ENCODE measurements at regions not wholly inside any gene's neighbourhood (a gene's known extent, or its start where the extent isn't known, plus 50 kb on each side); places are given as distances from the start of the nearest gene placed in this dataset.

DNA sequence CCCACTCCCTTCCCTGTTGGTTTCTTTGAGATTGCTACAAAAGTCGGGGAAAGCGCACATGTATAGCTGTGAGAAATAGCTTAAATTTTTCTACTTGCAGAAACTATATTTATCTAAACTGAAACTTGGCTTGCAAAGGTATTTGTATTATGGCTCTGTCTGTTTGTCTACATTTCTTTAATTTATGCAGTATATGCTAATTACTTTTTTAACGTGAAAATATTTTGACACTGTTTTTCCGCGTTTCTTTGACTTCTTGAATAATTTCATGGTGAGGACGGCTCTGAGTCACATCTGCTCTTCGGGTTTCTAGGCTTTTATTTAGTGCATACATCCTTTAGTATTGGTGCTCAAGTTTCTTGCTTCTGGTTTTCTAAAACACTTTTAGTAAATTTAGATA is 182.1 kb upstream of the ZRANB2 start:
- no peak for DNase-seq

DNA sequence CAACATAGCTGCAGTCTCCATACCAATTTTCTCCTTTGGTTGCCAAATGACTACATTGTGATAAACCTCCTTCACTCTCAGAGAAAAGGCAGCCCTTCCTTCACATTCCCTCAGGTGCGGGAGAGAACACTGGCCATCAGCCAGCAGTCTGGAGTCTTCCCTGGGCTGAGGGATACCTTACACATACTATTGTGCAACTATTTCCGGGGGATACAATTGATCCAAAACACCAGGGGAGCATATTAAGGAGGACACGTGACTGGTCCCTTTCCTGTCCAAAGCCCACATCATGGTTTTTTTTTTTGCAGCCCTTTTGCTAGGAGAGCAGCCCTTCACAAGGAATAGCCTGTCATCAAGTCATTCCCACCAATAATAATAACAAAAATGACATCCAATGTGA is 172.1 kb upstream of the ZRANB2 start:
- no peak for DNase-seq

DNA sequence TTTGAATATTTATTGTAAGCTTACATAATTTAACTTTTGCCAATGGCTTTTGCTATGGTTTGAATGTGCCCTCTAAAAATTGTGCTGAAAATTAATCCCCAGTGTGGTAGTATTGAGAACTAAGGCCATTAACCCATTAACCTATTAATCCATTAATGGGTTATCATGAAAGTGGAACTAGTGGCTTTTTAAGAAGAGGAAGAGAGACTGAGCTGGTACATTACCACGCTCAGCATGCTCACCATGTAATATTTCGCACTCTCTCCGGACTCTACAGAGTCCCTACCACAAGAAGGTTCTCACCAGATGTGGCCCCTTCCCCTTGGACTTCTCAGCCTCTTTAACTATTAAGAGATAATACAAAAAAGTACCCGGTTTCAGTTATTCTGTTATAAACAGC is 164.4 kb upstream of the ZRANB2 start:
- DNase-seq: no peak

- DNase-seq: no peak
Measured at GRCh38 chr1:71242239-71242638, 161.4 kb upstream of the ZRANB2 start.

DNA sequence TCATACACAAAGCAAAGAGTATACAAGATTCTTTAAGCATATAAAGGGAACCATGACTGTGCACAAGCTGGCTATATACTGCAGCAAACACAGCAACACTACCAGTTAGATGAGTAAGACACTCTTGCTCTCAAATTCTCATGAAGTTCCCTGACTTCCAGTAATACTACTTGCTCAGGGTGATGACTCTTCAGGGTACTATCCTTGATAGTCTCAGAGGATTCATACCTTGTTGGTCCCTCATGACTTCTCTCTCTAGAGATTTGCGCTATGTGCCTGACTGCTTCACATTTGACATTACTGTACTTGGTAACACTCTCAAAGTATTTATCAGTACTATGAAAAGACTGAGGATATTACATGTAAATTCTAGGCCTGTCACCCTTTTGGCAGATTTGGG is 159.8 kb upstream of the ZRANB2 start:
- DNase-seq: no peak

DNA sequence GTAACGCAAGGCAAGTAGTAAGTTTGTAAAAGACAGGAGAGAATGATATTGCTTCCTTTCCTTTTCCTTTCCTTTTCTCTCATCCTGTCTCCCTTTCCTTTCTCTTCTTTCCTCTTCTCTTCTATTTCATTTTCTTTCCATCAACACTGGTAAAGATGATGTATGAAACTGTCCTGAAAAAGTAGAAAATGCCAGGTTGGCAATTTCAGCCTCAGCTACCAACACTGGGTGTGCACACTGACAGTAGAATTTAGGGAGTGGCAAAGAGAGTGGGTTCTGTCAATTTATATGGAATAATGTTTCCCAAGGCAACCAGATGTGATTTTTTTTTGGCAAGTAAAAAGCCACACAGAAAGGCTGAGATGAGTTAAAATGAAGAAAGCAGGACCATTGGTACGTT is 155.7 kb upstream of the ZRANB2 start:
- DNase-seq: no peak

DNA sequence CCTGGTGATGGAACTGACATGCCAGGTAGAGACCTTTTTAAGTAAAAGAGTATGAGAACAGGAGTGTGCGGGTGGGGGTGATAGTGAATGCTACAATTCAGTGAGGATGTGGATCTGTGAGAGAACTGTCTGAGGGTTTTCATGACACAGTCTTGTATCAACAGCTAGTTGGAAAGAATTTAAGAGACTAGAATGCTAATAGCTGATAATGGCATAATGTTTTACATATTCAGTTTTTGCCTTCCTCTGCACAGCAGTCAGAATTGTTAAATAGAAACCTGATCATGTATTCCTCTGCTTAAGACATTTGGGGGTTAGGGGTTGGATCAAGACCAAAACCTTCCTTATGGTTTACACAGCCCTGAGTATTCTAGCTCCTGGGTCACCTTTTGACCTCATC is 152.8 kb upstream of the ZRANB2 start:
- DNase-seq: no peak

GRCh38 chr1:71232786-71233185 is 152.0 kb upstream of the ZRANB2 start:
- DNase-seq: no peak

- no peak for DNase-seq
Measured at GRCh38 chr1:71232166-71232763, 151.4 kb upstream of the ZRANB2 start.

DNA sequence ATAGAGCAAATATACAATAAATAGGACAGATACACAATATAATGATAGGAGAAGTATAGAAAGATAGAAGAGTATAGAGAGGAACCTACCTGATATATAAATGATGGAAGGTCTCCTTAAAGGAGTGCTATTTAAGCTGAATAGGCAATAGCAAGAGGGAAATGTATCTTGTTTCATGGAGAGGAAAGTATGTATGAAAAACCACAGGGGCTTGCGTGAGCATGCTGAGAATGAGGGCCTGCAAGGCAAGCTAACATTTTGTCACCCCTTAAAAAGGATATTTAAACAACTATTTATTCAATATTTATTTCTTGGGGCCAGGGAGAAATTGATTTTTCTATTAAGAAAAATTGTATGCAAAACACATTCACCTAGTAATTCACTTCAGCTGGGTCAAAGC is 150.9 kb upstream of the ZRANB2 start:
- peak; percentile 23 for DNase-seq

GRCh38 chr1:71228742-71229365 is 148.0 kb upstream of the ZRANB2 start:
- DNase-seq: no peak

- DNase-seq: no peak
Measured at GRCh38 chr1:71228241-71228640, 147.4 kb upstream of the ZRANB2 start.

GRCh38 chr1:71224741-71225377 is 144.0 kb upstream of the ZRANB2 start:
- no peak for DNase-seq

DNA sequence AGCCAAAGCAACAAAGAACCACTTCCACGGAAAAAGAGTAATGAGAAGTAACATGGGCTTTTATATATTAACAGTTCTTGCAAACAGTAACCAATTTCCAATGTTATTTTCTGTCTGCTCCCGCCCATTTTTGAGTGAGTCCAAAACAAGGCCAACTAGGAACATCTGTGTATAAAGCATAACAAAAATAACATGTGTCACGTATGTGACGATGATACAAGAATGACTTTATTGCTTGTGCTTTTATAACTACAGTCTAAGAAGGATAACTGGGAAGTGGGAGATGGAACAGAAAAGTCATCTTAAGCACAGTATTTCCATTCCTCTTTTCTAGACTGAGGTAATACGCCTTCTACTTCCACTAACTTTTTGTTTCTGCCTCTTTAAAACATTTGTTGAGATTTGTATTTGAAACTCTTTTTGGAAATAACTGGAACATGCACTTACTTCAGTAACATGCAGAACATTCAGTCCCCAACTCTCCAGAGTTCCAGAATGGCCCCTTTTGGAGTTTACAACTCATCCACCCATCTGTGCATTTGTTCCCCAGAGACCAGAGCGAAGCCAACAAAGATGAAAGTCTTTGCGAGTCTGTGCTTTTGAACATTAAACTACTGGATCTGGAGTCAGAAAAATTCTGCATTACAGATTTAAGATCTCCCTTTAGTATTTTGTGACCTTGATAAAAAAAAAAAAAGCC is 143.0 kb upstream of the ZRANB2 start:
- no peak for DNase-seq

DNA sequence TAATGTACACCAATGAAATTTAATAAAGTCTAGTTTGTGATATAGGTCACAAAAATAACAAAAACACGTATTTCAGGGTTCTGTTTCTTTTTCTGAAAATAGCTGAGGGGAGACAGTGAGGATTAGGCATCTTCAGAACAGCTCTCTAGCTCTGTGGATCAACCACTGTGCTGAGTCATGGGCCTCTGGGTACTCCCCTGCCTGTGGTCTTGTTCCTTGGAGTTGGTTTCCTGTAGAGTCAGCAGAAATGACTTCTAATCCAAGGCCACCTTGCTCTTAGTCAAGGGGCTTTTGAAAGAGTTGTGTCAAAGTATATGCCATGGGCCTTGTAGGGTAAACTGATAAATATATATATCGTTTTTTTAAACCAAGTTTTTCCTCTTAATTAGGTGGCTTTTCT is 141.8 kb upstream of the ZRANB2 start:
- no peak for DNase-seq

- no peak for DNase-seq
Measured at GRCh38 chr1:71210718-71211117, 129.9 kb upstream of the ZRANB2 start.

DNA sequence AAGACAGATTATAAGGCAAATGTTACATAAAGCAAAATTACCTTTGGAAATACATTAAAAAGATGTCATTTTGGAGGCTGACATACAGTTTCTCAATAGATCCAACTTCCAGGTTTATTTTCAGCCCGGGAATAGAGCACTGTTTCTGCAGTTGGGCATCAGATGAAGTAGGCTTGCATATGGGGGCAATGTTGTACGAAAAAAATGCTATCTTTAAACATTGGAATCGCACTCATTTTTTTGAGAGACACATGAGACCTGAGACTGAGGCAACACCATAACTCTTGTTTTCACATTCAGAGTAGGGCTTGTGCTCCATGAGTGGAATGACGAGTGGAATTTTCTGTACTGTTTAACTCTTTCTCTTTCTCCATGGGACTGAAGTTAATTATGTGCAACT is 122.4 kb upstream of the ZRANB2 start:
- DNase-seq: no peak

DNA sequence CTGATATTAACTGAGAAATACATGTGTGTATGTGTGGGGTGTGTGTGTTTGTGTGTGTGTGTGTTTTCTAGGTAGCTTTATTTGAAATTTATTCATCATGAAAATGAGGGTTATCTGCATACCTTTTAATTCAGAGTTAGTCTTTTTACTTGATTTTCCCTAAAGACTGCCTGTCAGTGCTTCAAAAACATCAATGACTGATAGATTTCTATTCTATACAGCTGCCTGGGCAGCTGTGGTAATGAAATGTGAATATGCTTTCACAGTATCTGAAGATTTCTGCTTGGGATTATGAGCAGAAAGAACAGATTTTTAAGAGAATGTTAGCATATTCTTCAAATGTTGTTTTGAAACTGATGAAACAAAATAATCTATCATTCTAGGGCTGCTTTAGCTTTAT is 119.7 kb upstream of the ZRANB2 start:
- DNase-seq: no peak

DNA sequence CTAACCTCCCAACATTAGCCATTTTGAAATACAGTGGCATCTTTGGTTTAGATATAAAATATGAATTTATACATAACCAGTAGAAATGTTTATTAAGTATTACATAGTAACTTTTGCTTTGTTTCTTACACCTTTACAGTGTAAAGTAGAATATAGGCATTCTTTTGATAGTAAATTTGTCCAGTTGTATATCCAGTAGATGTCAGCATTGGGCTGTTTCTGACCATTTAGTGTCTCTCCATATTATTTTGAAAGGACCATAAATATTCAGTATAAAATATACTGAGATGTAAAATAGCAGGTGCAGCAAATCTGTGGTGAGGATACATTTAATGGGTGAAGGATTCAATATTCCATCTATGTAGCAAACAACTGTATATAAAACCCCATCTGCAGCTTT is 115.8 kb upstream of the ZRANB2 start:
- peak; percentile 28 for DNase-seq

GRCh38 chr1:71193153-71193552 is 112.3 kb upstream of the ZRANB2 start:
- no peak for DNase-seq

DNA sequence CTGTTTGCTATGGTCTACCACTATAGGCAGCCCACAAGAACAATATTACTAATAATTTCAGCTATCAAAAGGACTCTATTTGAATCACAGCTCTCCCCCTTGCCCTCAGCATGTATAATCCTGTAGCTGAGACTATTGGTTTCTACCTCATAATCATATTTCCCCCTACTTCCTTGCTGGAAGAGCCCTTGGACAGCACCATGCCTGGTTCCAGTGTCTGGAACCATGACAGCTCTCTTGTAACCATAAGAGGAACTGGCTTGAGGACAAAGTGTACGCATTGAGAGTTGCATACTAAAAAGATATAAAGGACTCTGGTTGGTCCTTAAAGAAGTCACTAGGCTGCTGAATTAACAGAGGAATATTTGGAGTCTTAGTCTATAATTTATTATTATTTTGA is 110.7 kb upstream of the ZRANB2 start:
- DNase-seq: no peak

DNA sequence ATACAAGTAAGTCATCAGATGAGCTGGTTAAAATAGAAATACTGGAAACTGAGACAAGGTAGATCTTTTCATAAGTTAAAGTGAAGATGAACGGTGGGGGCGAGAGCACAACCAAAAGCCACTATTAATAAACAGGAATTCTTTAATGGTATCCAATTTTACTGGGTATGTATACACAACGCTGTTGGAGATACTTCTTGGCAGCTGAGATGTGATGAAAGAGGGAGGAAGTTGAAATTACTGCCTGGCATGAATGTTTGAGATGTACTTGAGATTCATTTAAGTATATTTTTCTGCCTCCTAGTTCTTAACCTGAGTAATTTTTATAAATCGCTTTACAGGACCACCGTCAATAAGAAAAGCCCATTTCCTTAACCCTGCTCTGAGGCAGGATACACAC is 110.0 kb upstream of the ZRANB2 start:
- DNase-seq: no peak

GRCh38 chr1:71184410-71184809 is 103.6 kb upstream of the ZRANB2 start:
- no peak for DNase-seq

DNA sequence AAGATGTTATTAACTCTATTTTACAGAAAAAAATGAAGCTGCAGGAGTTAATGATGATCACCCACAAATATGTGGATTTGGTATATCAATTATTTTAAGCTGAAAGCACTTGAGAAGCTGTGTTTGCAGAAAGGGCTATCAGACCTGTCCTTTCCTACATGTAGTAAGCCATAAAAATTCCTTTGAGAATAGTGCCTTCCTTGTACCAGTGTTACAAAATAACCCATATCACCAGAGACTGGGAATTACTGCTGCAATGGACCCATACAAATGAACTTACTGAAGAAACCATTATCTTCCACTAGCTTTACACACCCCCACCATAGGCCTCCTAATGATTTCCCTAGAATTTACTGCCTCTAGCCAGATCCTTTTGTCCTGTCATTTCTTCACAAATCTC is 99.2 kb upstream of the ZRANB2 start:
- DNase-seq: no peak
